Liver (tissue), 3 donors: ENCODE measurements at regions not wholly inside any gene's neighbourhood (a gene's known extent, or its start where the extent isn't known, plus 50 kb on each side); places are given as distances from the start of the nearest gene placed in this dataset.

ENCODE experiments used
- RAD21 ChIP-seq, 2 donors: IDR thresholded peaks; 2 replicates each; pipeline ENCODE4 v1.6.1; 2016; ENCODE audit warnings: antibody characterized with exemption in 2 of 2, mild to moderate bottlenecking in 2 of 2
- TF ChIP-seq, protein P1 (sequence below): fragments of 150-350 bp; IDR thresholded peaks from 2 replicates; pipeline ENCODE4 v1.5.1; 2017; ENCODE audit warnings: improper control_type of control experiment, low read depth, low read length; ENCODE audit not compliant: missing input control
- donor health status: healthy.
- donor health status: healthy.

DNA sequence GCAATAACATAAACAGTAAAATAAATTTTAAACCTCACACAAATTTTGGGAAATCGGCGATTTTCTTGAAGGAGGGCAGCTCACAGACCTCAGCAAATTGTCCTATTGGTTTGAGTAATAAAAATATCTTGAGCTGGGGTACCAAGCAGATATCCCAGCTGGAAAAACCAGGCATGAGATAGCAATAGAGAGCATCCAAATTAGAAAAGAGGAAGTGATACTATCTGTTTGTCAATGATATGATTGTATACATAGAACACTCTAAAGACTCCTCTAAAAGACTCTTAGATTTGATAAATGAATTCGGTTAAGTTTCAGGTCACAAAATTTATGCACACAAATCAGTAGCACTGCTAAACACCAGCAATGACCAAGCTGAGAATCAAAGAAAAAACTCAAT, 90.5 kb upstream of the ACTRT1 start:
- TF ChIP-seq, protein P1, sequence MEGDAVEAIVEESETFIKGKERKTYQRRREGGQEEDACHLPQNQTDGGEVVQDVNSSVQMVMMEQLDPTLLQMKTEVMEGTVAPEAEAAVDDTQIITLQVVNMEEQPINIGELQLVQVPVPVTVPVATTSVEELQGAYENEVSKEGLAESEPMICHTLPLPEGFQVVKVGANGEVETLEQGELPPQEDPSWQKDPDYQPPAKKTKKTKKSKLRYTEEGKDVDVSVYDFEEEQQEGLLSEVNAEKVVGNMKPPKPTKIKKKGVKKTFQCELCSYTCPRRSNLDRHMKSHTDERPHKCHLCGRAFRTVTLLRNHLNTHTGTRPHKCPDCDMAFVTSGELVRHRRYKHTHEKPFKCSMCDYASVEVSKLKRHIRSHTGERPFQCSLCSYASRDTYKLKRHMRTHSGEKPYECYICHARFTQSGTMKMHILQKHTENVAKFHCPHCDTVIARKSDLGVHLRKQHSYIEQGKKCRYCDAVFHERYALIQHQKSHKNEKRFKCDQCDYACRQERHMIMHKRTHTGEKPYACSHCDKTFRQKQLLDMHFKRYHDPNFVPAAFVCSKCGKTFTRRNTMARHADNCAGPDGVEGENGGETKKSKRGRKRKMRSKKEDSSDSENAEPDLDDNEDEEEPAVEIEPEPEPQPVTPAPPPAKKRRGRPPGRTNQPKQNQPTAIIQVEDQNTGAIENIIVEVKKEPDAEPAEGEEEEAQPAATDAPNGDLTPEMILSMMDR: no peak
- TF ChIP-seq RAD21 (IDR thresholded peaks at IDR 0.05): no peak
